DLD1 (cell line): ENCODE measurements at regions not wholly inside any gene's neighbourhood (a gene's known extent, or its start where the extent isn't known, plus 50 kb on each side); places are given as distances from the start of the nearest gene placed in this dataset.
"Not testable (repeated sequence)": the region's sequence is repeated elsewhere in the genome, so short reads cannot be mapped to it uniquely, and the experiment has no call there.

Experiments
- in situ Hi-C: cut with HindIII; loops from 2 replicates; pipeline ENCODE4 v1.10.0; 2017; ENCODE audit warnings: low sequenced_read_pairs

GRCh38 chr5:152456815-152457443 is 51.9 kb upstream of the NMUR2 start:
- in situ Hi-C loops, result no loop called here

GRCh38 chr5:152462021-152462721 is 57.1 kb upstream of the NMUR2 start:
- in situ Hi-C loops, result loop anchor here (5.0 kb wide), 1 partner anchor 65 kb away; no protein-coding TSS in a partner anchor

- in situ Hi-C loops, result loop anchor here (5.0 kb wide), 1 partner anchor 67 kb away; no protein-coding TSS in a partner anchor
These were observed 59.0 kb upstream of the NMUR2 start for GRCh38 chr5:152464048-152464447.

- in situ Hi-C loops, result no loop called here
These were observed 60.1 kb upstream of the NMUR2 start for GRCh38 chr5:152465140-152465539.

- in situ Hi-C loops, result no loop called here
These were observed 61.1 kb upstream of the NMUR2 start for GRCh38 chr5:152466085-152466745.

GRCh38 chr5:152470167-152470566 is 65.1 kb upstream of the NMUR2 start:
- in situ Hi-C loops, result no loop called here

GRCh38 chr5:152472083-152472482 is 67.0 kb upstream of the NMUR2 start:
- in situ Hi-C loops, result no loop called here

GRCh38 chr5:152474961-152475360 is 69.9 kb upstream of the NMUR2 start:
- in situ Hi-C loops, result no loop called here

- in situ Hi-C loops, result no loop called here
These were observed 72.5 kb upstream of the NMUR2 start for GRCh38 chr5:152477536-152477935.

- in situ Hi-C loops, result not testable (repeated sequence)
These were observed 74.8 kb upstream of the NMUR2 start for GRCh38 chr5:152479866-152480265.

GRCh38 chr5:152480677-152481076 is 75.6 kb upstream of the NMUR2 start:
- in situ Hi-C loops, result not testable (repeated sequence)

GRCh38 chr5:152487130-152487529 is 82.1 kb upstream of the NMUR2 start:
- in situ Hi-C loops, result no loop called here

GRCh38 chr5:152488869-152489268 is 83.8 kb upstream of the NMUR2 start:
- in situ Hi-C loops, result no loop called here

GRCh38 chr5:152499814-152500535 is 94.9 kb upstream of the NMUR2 start:
- in situ Hi-C loops, result no loop called here

- in situ Hi-C loops, result no loop called here
These were observed 96.2 kb upstream of the NMUR2 start for GRCh38 chr5:152501294-152501693.

GRCh38 chr5:152503206-152503605 is 98.1 kb upstream of the NMUR2 start:
- in situ Hi-C loops, result no loop called here

- in situ Hi-C loops, result no loop called here
These were observed 100.5 kb upstream of the NMUR2 start for GRCh38 chr5:152505442-152506042.

GRCh38 chr5:152511120-152511519 is 106.0 kb upstream of the NMUR2 start:
- in situ Hi-C loops, result no loop called here

- in situ Hi-C loops, result no loop called here
These were observed 106.6 kb upstream of the NMUR2 start for GRCh38 chr5:152511531-152512132.

- in situ Hi-C loops, result no loop called here
These were observed 109.8 kb upstream of the NMUR2 start for GRCh38 chr5:152514827-152515397.
